Vagina (tissue), 2 donors: ENCODE measurements at regions not wholly inside any gene's neighbourhood (a gene's known extent, or its start where the extent isn't known, plus 50 kb on each side); places are given as distances from the start of the nearest gene placed in this dataset.

Source experiments
- POLR2AphosphoS5 ChIP-seq, 2 donors: sonication (generic); formaldehyde crosslinking; IDR thresholded peaks; one replicate each; pipeline ENCODE4 v1.9.0; 2017; ENCODE audit warnings: antibody characterized with exemption in 2 of 2, mild to moderate bottlenecking in 2 of 2, low read depth in 1 of 2; ENCODE audit not compliant: insufficient read depth in 1 of 2
- TF ChIP-seq, protein P1 (sequence below), 3 experiments: fragments of 450-650 bp in 2 of 3; fragments of 200-600 bp in 1 of 3; sonication (generic) in 1 of 3; IDR thresholded peaks; one replicate each; pipeline ENCODE4 v1.5.1; 2017 to 2019; ENCODE audit warnings: antibody characterized with exemption in 3 of 3, mild to moderate bottlenecking in 2 of 3, moderate library complexity in 2 of 3

GRCh38 chr5:74225587-74225986, 414.9 kb downstream of the ENC1 start:
- TF ChIP-seq, protein P1, sequence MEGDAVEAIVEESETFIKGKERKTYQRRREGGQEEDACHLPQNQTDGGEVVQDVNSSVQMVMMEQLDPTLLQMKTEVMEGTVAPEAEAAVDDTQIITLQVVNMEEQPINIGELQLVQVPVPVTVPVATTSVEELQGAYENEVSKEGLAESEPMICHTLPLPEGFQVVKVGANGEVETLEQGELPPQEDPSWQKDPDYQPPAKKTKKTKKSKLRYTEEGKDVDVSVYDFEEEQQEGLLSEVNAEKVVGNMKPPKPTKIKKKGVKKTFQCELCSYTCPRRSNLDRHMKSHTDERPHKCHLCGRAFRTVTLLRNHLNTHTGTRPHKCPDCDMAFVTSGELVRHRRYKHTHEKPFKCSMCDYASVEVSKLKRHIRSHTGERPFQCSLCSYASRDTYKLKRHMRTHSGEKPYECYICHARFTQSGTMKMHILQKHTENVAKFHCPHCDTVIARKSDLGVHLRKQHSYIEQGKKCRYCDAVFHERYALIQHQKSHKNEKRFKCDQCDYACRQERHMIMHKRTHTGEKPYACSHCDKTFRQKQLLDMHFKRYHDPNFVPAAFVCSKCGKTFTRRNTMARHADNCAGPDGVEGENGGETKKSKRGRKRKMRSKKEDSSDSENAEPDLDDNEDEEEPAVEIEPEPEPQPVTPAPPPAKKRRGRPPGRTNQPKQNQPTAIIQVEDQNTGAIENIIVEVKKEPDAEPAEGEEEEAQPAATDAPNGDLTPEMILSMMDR (IDR thresholded peaks at IDR 0.05) = no peak
- TF ChIP-seq POLR2AphosphoS5 (IDR thresholded peaks at IDR 0.05; ENCODE audit: insufficient read depth in 1 of 2, low read depth in 1 of 2) = no peak
